ENCODE measurements at regions not wholly inside any gene's neighbourhood (a gene's known extent, or its start where the extent isn't known, plus 50 kb on each side); places are given as distances from the start of the nearest gene placed in this dataset.

DNA sequence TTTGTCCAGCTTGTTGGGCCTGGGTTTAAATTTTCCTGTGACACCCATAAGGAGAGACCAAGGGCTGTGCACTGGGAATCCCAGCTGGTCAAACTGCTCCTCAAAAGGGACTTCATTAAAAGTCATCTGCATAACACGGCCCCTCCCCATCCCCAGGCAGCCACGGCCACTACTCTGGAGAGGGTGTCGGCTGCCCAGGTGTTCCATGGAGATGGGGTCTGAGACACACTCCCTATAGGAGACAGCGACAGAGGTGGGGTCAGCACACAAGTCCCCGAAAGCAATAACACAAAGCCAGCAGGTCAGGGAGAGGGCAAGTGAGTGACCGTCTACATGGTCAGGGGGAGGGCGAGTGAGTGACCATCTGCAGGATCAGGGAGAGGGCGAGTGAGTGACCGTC is 75.6 kb upstream of the BCL11B start:
- TF ChIP-seq MYC (IDR thresholded peaks at IDR 0.05; ENCODE audit: low read depth, low read length), result no peak
- TF ChIP-seq POLR2A (IDR thresholded peaks at IDR 0.05; ENCODE audit: extremely low read depth, insufficient read length), result no peak
- TF ChIP-seq, protein P1, sequence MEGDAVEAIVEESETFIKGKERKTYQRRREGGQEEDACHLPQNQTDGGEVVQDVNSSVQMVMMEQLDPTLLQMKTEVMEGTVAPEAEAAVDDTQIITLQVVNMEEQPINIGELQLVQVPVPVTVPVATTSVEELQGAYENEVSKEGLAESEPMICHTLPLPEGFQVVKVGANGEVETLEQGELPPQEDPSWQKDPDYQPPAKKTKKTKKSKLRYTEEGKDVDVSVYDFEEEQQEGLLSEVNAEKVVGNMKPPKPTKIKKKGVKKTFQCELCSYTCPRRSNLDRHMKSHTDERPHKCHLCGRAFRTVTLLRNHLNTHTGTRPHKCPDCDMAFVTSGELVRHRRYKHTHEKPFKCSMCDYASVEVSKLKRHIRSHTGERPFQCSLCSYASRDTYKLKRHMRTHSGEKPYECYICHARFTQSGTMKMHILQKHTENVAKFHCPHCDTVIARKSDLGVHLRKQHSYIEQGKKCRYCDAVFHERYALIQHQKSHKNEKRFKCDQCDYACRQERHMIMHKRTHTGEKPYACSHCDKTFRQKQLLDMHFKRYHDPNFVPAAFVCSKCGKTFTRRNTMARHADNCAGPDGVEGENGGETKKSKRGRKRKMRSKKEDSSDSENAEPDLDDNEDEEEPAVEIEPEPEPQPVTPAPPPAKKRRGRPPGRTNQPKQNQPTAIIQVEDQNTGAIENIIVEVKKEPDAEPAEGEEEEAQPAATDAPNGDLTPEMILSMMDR (IDR thresholded peaks at IDR 0.05; ENCODE audit: low read depth, low read length), result no peak
- no peak for TF ChIP-seq MAX (IDR thresholded peaks at IDR 0.05; ENCODE audit: low read depth, low read length)
- no peak overlapping the region for H3K4me3 ChIP-seq (ENCODE audit: low read depth, low read length)
- DNase-seq (ENCODE audit: low read depth), result no peak

DNA sequence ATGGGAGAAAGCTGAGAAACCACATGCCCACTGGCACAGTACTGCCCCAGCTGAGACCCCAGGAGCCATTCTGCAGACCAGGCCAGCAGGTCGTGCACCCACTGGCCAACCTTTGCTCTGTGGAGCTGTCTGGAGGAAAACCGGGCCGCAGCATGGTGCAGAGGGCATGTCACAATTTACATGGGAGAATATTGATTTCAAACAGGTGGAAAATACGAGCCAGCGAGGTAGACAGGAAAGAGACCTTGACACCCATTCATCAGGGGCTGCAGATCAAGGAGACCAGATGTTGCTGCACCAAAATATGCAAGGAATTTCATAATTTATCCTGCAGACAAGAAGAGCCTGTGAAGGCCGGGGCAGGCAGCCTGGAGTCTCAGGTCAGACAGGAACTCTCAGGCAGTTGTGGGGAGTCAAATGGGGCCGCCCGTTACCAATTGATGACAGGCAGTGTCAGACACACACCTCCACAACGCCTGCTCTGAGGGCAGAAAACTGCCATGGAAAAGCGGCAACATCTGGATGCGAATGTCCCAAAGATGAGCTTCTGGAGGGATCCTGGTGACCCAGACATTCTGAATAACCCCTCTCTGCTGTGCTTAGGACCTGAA is 74.6 kb upstream of the BCL11B start:
- no peak for DNase-seq (ENCODE audit: low read depth)
- no peak overlapping the region for H3K4me3 ChIP-seq (ENCODE audit: low read depth, low read length)
- no peak for TF ChIP-seq MAX (IDR thresholded peaks at IDR 0.05; ENCODE audit: low read depth, low read length)
- TF ChIP-seq MYC (IDR thresholded peaks at IDR 0.05; ENCODE audit: low read depth, low read length), result no peak
- TF ChIP-seq, protein P1 (IDR thresholded peaks at IDR 0.05; ENCODE audit: low read depth, low read length), result no peak
- no peak for TF ChIP-seq POLR2A (IDR thresholded peaks at IDR 0.05; ENCODE audit: extremely low read depth, insufficient read length)

DNA sequence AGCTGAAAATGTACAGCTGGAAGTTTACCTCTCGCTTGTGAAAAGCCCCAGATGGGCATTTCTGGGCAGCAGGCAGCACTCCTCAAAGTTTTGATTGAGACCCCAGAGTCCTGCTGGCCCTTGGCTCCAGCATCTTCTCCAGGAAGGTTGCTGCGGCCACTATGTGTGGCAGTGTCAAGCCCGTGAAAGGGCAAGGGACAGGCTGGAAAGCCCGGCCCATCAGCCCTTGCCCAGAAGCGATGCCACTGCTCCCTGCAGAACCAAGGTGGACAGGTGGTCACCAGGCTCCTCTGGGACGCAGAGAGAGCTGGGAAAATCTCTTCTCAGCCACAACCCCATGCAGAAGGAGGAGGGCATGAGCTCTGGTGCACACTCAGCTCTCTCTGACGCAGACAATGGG is 73.5 kb upstream of the BCL11B start:
- TF ChIP-seq MAX (IDR thresholded peaks at IDR 0.05; ENCODE audit: low read depth, low read length), result no peak
- no peak for TF ChIP-seq POLR2A (IDR thresholded peaks at IDR 0.05; ENCODE audit: extremely low read depth, insufficient read length)
- TF ChIP-seq, protein P1 (IDR thresholded peaks at IDR 0.05; ENCODE audit: low read depth, low read length), result no peak
- TF ChIP-seq MYC (IDR thresholded peaks at IDR 0.05; ENCODE audit: low read depth, low read length), result no peak
- DNase-seq (ENCODE audit: low read depth), result no peak
- H3K4me3 ChIP-seq (ENCODE audit: low read depth, low read length), result no peak overlapping the region

DNA sequence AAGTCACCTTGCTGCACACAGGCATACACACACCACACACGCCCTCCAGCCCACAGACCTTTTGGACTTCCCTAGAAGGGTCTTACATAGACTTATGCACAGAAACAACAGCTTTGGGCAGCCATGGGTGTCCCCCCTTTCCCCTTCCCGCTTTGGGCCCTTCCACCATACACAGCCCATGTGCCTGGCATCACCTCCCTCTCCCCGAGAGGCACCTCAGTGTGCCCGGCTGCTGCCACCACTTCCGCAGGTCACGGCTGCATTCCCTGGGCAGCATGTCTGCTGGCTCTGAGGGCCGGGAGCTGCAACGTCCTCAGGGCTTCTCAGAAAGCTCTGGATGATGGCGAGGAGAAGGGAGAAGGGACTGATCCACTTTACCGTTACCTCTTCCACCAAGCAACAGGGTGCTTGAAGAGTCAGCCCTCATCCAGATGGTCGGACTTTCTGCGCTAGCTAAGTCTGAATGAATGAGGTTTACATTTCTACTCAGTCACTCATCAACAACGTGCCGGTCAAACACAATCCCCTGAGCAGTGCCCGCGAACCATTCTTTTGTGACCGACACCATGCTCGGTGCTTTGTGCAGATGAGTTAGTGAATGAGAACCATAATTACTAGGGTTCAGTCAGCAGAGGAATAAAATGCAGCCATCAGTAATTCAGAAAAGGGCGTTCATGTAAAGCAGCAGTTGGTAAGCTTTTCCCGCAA is 72.2 kb upstream of the BCL11B start:
- no peak for DNase-seq (ENCODE audit: low read depth)
- TF ChIP-seq POLR2A (IDR thresholded peaks at IDR 0.05; ENCODE audit: extremely low read depth, insufficient read length) (no peak), MAX (IDR thresholded peaks at IDR 0.05; ENCODE audit: low read depth, low read length) (no peak), MYC (IDR thresholded peaks at IDR 0.05; ENCODE audit: low read depth, low read length) (no peak)
- TF ChIP-seq, protein P1 (IDR thresholded peaks at IDR 0.05; ENCODE audit: low read depth, low read length), result no peak

GRCh38 chr14:99342906-99343305 is 70.9 kb upstream of the BCL11B start:
- TF ChIP-seq, protein P1 (IDR thresholded peaks at IDR 0.05; ENCODE audit: low read depth, low read length), result no peak
- TF ChIP-seq MAX (IDR thresholded peaks at IDR 0.05; ENCODE audit: low read depth, low read length) (no peak), POLR2A (IDR thresholded peaks at IDR 0.05; ENCODE audit: extremely low read depth, insufficient read length) (no peak), MYC (IDR thresholded peaks at IDR 0.05; ENCODE audit: low read depth, low read length) (no peak)
- H3K4me3 ChIP-seq (ENCODE audit: low read depth, low read length), result no peak overlapping the region
- DNase-seq (ENCODE audit: low read depth), result no peak

More for the DNA sequence above, 72.2 kb upstream of the BCL11B start:
- H3K4me3 ChIP-seq (ENCODE audit: low read depth, low read length), result no peak overlapping the region
